Gastroesophageal sphincter (tissue), 4 donors: ENCODE measurements at regions not wholly inside any gene's neighbourhood (a gene's known extent, or its start where the extent isn't known, plus 50 kb on each side); places are given as distances from the start of the nearest gene placed in this dataset.

Source experiments
- ATAC-seq: fragments of 150-250 bp; one replicate; pipeline ENCODE4 v1.9.1; 2016; ENCODE audit warnings: mild to moderate bottlenecking, moderate library complexity
- H3K27ac ChIP-seq, 4 donors: fragments of 200-600 bp; sonication (generic) in 3 of 4; 1 replicate in 3 of 4; 2 replicates in 1 of 4; pipeline ENCODE4 v1.5.1; 2016 to 2019
- H3K27me3 ChIP-seq: fragments of 200-600 bp; sonication (generic); one replicate; pipeline ENCODE4 v1.5.1; 2019
- H3K36me3 ChIP-seq, 2 donors: fragments of 200-600 bp; sonication (generic); one replicate each; pipeline ENCODE4 v1.5.1; 2019; ENCODE audit warnings: control low read depth in 1 of 2
- H3K4me1 ChIP-seq, 3 donors: fragments of 200-600 bp; sonication (generic); 1 replicate in 2 of 3; 2 replicates in 1 of 3; pipeline ENCODE4 v1.5.1; 2016 to 2019; ENCODE audit warnings: control low read depth in 2 of 3
- H3K4me3 ChIP-seq, 2 donors: fragments of 200-600 bp; sonication (generic); one replicate each; pipeline ENCODE4 v1.5.1; 2019; ENCODE audit warnings: mild to moderate bottlenecking in 1 of 2, moderate library complexity in 1 of 2
- H3K9me3 ChIP-seq, 3 donors: fragments of 200-600 bp; sonication (generic); one replicate each; pipeline ENCODE4 v1.5.1; 2017 to 2019; ENCODE audit warnings: control low read depth in 2 of 3
- EP300 ChIP-seq: sonication (generic); formaldehyde crosslinking; IDR thresholded peaks from one replicate; pipeline ENCODE4 v1.6.1; 2017; ENCODE audit warnings: antibody characterized with exemption, mild to moderate bottlenecking
- POLR2A ChIP-seq, 2 donors: fragments of 450-650 bp; IDR thresholded peaks; one replicate each; pipeline ENCODE4 v1.6.1; 2017; ENCODE audit warnings: antibody characterized with exemption in 2 of 2, mild to moderate bottlenecking in 2 of 2, moderate library complexity in 1 of 2
- POLR2AphosphoS5 ChIP-seq: sonication (generic); formaldehyde crosslinking; IDR thresholded peaks from one replicate; pipeline ENCODE4 v1.6.1; 2017; ENCODE audit warnings: antibody characterized with exemption
- WGBS, 2 donors: methylation state at CpG; one replicate each; pipeline ENCODE4 v1.1.5; 2018; ENCODE audit warnings: low coverage in 1 of 2; 5-methylcytosine and 5-hydroxymethylcytosine counted together
- TF ChIP-seq, protein P1 (sequence below), 4 experiments: fragments of 200-600 bp in 2 of 4; fragments of 450-650 bp in 2 of 4; sonication (generic) in 1 of 4; IDR thresholded peaks; one replicate each; pipeline ENCODE4 v1.5.1; 2017 to 2019; ENCODE audit warnings: antibody characterized with exemption in 4 of 4, mild to moderate bottlenecking in 2 of 4, moderate library complexity in 2 of 4

DNA sequence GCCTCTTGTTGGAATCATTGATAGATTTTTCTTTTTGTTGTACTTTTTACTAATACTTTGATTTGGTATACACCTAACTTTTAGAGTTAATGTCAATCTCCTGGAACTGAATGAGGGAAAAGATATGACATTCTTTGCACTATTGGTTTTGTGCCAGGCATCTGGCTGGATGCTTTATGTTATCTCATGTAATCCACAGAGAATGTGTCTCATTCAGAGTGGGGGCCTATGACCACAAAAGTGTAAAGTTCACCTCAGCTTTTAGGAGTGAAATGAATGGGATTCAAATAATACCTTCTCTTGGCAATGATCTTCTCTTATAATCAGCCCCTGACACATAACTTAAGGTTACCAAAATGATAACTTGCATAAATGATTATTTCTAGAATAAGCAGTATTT is 329.1 kb upstream of the ROPN1 start:
- TF ChIP-seq EP300 = no peak
- TF ChIP-seq, protein P1, sequence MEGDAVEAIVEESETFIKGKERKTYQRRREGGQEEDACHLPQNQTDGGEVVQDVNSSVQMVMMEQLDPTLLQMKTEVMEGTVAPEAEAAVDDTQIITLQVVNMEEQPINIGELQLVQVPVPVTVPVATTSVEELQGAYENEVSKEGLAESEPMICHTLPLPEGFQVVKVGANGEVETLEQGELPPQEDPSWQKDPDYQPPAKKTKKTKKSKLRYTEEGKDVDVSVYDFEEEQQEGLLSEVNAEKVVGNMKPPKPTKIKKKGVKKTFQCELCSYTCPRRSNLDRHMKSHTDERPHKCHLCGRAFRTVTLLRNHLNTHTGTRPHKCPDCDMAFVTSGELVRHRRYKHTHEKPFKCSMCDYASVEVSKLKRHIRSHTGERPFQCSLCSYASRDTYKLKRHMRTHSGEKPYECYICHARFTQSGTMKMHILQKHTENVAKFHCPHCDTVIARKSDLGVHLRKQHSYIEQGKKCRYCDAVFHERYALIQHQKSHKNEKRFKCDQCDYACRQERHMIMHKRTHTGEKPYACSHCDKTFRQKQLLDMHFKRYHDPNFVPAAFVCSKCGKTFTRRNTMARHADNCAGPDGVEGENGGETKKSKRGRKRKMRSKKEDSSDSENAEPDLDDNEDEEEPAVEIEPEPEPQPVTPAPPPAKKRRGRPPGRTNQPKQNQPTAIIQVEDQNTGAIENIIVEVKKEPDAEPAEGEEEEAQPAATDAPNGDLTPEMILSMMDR (IDR thresholded peaks at IDR 0.05) = no peak
- no peak for TF ChIP-seq POLR2A (IDR thresholded peaks at IDR 0.05)
- TF ChIP-seq POLR2AphosphoS5 = no peak
- H3K9me3 ChIP-seq = no peaks in the 10 kb centered on the region
- no peak overlapping the region for H3K4me3 ChIP-seq
- H3K27me3 ChIP-seq = no peaks in the 10 kb centered on the region
- no peak for ATAC-seq
- H3K36me3 ChIP-seq = no peaks in the 10 kb centered on the region
- no peaks in the 10 kb centered on the region for H3K4me1 ChIP-seq
- no peak overlapping the region for H3K27ac ChIP-seq

DNA sequence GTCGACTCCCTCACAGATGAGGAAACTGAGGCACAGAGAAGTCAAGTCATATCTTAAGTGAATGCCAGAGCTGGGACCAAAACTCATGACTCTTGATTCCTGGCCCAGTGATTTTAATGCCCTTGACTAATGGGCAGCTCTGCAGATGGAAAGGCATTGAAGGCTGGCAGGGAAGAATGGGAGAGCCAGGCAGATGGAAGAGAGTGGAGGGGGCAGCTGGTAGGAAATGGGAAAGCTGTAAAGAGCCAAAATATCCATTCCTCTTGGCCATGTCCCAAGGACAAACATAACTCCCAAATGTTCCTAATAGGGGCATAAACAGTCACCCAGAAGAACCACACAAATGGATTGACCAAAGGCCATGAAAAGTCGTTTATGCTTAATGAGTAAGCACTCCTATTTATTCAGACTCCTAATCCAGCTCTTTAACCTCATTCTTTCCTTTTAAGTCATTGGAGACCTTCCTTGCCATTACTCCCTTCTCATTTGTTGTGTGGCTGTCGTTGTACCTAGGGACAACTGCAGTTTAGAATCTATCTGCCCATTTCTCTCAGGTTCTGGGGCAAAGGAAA is 330.5 kb upstream of the ROPN1 start:
- no peaks in the 10 kb centered on the region for H3K27me3 ChIP-seq
- TF ChIP-seq EP300 (no peak), POLR2AphosphoS5 (no peak), POLR2A (IDR thresholded peaks at IDR 0.05) (no peak)
- TF ChIP-seq, protein P1 (IDR thresholded peaks at IDR 0.05) = no peak
- WGBS, 2 donors = 65 to 72% methylated on average over 2 of the region's 3 CpGs
- no peaks in the 10 kb centered on the region for H3K36me3 ChIP-seq
- H3K4me1 ChIP-seq = no peaks in the 10 kb centered on the region
- H3K9me3 ChIP-seq = no peaks in the 10 kb centered on the region
- ATAC-seq = no peak
- no peak overlapping the region for H3K4me3 ChIP-seq
- H3K27ac ChIP-seq = no peak overlapping the region

DNA sequence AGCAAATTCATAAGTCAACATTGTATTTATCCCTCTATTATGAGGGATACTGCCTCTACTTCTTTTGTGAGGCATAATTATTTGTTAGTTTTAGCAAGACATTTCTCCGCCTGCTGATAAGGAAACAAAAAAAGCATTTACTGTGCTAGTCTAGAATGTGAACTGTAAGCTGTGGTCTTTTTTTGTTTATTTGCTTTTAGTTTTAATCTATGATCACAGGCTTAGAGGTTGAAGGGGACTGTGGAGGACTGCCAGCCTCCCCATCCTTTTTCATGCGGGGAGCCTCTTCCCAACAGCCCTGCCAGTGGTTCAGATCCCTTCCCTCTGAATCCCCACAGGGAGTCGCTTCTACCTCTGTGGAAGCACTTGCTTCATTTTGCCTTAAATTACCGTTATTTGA is 331.0 kb upstream of the ROPN1 start:
- ATAC-seq = no peak
- no peak for TF ChIP-seq POLR2A (IDR thresholded peaks at IDR 0.05)
- TF ChIP-seq EP300 = no peak
- no peak for TF ChIP-seq POLR2AphosphoS5
- TF ChIP-seq, protein P1 (IDR thresholded peaks at IDR 0.05) = no peak
- H3K27me3 ChIP-seq = no peaks in the 10 kb centered on the region
- H3K4me1 ChIP-seq = no peaks in the 10 kb centered on the region
- H3K4me3 ChIP-seq = no peak overlapping the region
- H3K9me3 ChIP-seq = no peaks in the 10 kb centered on the region
- H3K36me3 ChIP-seq = peaks cover 0 to 4% of the 10 kb centered on the region in 2 donors
- 80 to 90% methylated on average over 2 to 4 of the region's 4 CpGs for WGBS, 2 donors
- no peak overlapping the region for H3K27ac ChIP-seq

DNA sequence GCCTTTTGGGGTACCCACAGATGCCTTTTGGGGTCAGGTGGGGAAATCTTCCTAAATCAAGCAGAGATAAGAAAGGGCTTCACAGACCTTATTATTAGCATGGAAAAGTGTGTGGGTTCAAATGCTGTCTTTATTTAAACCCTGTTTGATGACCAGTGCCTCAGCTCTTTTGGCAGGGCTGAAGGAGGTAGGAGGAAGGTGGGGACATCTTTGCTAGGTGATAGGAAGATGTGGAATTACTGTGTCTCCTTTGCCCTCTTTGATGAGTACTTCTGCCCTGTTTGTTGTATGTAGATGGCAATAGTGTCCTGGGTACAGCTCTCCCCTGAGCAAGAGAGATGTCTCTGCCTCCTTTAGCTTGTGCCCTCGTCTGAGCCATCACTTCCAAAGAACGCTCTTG is 333.3 kb upstream of the ROPN1 start:
- Histone ChIP-seq H3K4me3 (no peak overlapping the region), H3K27ac (no peak overlapping the region), H3K4me1 (no peaks in the 10 kb centered on the region), H3K36me3 (peaks cover 0 to 8% of the 10 kb centered on the region in 2 donors), H3K27me3 (no peaks in the 10 kb centered on the region), H3K9me3 (no peaks in the 10 kb centered on the region)
- TF ChIP-seq, protein P1 (IDR thresholded peaks at IDR 0.05) = no peak
- TF ChIP-seq POLR2AphosphoS5 = no peak
- no peak for TF ChIP-seq EP300
- no peak for TF ChIP-seq POLR2A (IDR thresholded peaks at IDR 0.05)
- 95% methylated on average over 2 of the region's 2 CpGs; no CpG with 5 or more reads in 1 of the 2 donors for WGBS, 2 donors
- ATAC-seq = no peak

DNA sequence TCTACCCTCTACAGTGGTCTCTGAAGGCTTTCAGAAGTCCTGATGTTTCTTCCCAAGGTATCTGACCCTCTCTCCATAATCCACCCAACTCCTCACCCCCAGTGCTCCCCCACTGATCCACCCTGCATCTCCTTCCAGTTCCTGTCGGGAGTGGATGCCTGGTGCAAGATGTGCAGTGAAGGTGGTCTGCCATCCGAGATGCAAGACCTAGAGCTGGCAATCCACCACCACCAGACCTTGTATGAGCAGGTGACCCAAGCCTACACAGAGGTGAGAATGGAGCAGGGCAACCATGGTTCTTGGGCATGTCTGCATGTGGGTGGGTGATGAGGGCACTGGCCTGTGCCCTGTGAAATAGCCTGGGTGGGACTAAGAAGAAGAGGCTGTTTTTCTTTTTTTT is 337.8 kb upstream of the ROPN1 start:
- Histone ChIP-seq H3K36me3 (peaks cover 0 to 19% of the 10 kb centered on the region in 2 donors), H3K4me3 (no peak overlapping the region), H3K4me1 (no peaks in the 10 kb centered on the region), H3K9me3 (no peaks in the 10 kb centered on the region), H3K27ac (no peak overlapping the region), H3K27me3 (no peaks in the 10 kb centered on the region)
- TF ChIP-seq POLR2AphosphoS5 = no peak
- no peak for TF ChIP-seq EP300
- no peak for TF ChIP-seq POLR2A (IDR thresholded peaks at IDR 0.05)
- TF ChIP-seq, protein P1 (IDR thresholded peaks at IDR 0.05) = no peak
- no CpG with 5 or more reads among the region's 2 CpGs for WGBS, 2 donors
- no peak for ATAC-seq
